SU-DHL-6 (cell line): ENCODE measurements at regions not wholly inside any gene's neighbourhood (a gene's known extent, or its start where the extent isn't known, plus 50 kb on each side); places are given as distances from the start of the nearest gene placed in this dataset.

Experiments used
- H2AFZ ChIP-seq: fragments of 200-600 bp; sonication (generic); 2 replicates; pipeline ENCODE4 v1.6.1; 2014; ENCODE audit warnings: low read depth, mild to moderate bottlenecking, moderate library complexity, mixed read lengths, antibody characterized with exemption, low read length; ENCODE audit not compliant: severe bottlenecking
- H3F3A ChIP-seq: fragments of 200-600 bp; shearing (Covaris generic); 2 replicates; pipeline ENCODE4 v1.6.0; 2016; ENCODE audit warnings: antibody characterized with exemption, mild to moderate bottlenecking; ENCODE audit not compliant: insufficient read depth
- H3K27ac ChIP-seq: fragments of 200-600 bp; sonication (generic); 2 replicates; pipeline ENCODE4 v1.5.1; 2016; ENCODE audit warnings: low read depth, mild to moderate bottlenecking, low read length, moderate library complexity, mixed read lengths
- H3K27me3 ChIP-seq: fragments of 200-600 bp; sonication (generic), shearing (Covaris generic); 2 replicates; pipeline ENCODE4 v1.6.0; 2014; ENCODE audit warnings: mild to moderate bottlenecking, low read length
- H3K36me3 ChIP-seq: fragments of 200-600 bp; sonication (generic); 2 replicates; pipeline ENCODE4 v1.6.1; 2014; ENCODE audit warnings: mild to moderate bottlenecking, low read length, mixed read lengths
- H3K4me2 ChIP-seq: fragments of 300-600, 200-600 bp; shearing (Covaris generic), sonication (generic); 2 replicates; pipeline ENCODE4 v1.6.0; 2014; ENCODE audit warnings: low read length, low read depth, mild to moderate bottlenecking; ENCODE audit not compliant: poor library complexity, severe bottlenecking
- H3K4me3 ChIP-seq: fragments of 200-600 bp; sonication (generic); 2 replicates; pipeline ENCODE4 v1.5.1; 2014; ENCODE audit warnings: antibody characterized with exemption, low read length, mild to moderate bottlenecking, mixed read lengths; ENCODE audit not compliant: insufficient read depth, poor library complexity, severe bottlenecking
- H3K79me2 ChIP-seq: fragments of 200-600 bp; sonication (generic); 2 replicates; pipeline ENCODE4 v1.6.1; 2014; ENCODE audit warnings: mild to moderate bottlenecking, low read length, moderate library complexity; ENCODE audit not compliant: insufficient read depth
- H3K9ac ChIP-seq: fragments of 200-600 bp; sonication (generic); 2 replicates; pipeline ENCODE4 v1.7.0; 2014; ENCODE audit warnings: mild to moderate bottlenecking, low read length
- H3K9me2 ChIP-seq: fragments of 200-600 bp; sonication (generic); replicated peaks from 2 replicates; pipeline ENCODE4 v1.6.1; 2014; ENCODE audit warnings: low read length; ENCODE audit not compliant: insufficient read depth
- H3K9me3 ChIP-seq: fragments of 200-600 bp; sonication (generic); 2 replicates; pipeline ENCODE4 v1.6.1; 2014; ENCODE audit warnings: low read length, mixed read lengths; ENCODE audit not compliant: insufficient read depth
- H4K20me1 ChIP-seq: fragments of 200-600 bp; sonication (generic); 2 replicates; pipeline ENCODE4 v1.6.1; 2014; ENCODE audit warnings: low read depth, mild to moderate bottlenecking, antibody characterized with exemption, low read length, moderate library complexity, mixed read lengths
- CTCF ChIP-seq: fragments of 200-600 bp; sonication (generic); IDR thresholded peaks from one replicate; pipeline ENCODE4 v1.5.1; 2017; ENCODE audit warnings: antibody characterized with exemption, mild to moderate bottlenecking, low read length, moderate library complexity; ENCODE audit not compliant: insufficient read depth, poor library complexity, severe bottlenecking
- EZH2phosphoT487 ChIP-seq: fragments of 200-600 bp; sonication (generic), shearing (Covaris generic); conservative IDR thresholded peaks from 2 replicates; pipeline ENCODE4 v1.6.1; 2018; ENCODE audit warnings: mild to moderate bottlenecking, antibody characterized with exemption, low read length, moderate library complexity, mixed read lengths

- Histone ChIP-seq H3K4me3 (no peak overlapping the region), H3K79me2 (no peaks in the 10 kb centered on the region), H3K9ac (no peak overlapping the region), H3K27ac (no peak overlapping the region), H4K20me1 (no peaks in the 10 kb centered on the region), H3K27me3 (no peaks in the 10 kb centered on the region), H3K36me3 (no peaks in the 10 kb centered on the region), H3K9me3 (no peaks in the 10 kb centered on the region), H2AFZ (no peak overlapping the region), H3F3A (no peaks in the 10 kb centered on the region), H3K9me2 (no peaks in the 10 kb centered on the region), H3K4me2 (no peak overlapping the region)
- TF ChIP-seq EZH2phosphoT487 (no peak), CTCF (no peak)
Measured at GRCh38 chr5:60488466-60489130, 211.4 kb downstream of the DEPDC1B start.

GRCh38 chr5:60487885-60488442 is 212.0 kb downstream of the DEPDC1B start:
- Histone ChIP-seq H3K27me3 (no peaks in the 10 kb centered on the region), H3K4me2 (no peak overlapping the region), H3K36me3 (no peaks in the 10 kb centered on the region), H3K9me3 (no peaks in the 10 kb centered on the region), H4K20me1 (no peaks in the 10 kb centered on the region), H3K79me2 (no peaks in the 10 kb centered on the region), H3K4me3 (no peak overlapping the region), H2AFZ (no peak overlapping the region), H3F3A (no peaks in the 10 kb centered on the region), H3K27ac (no peak overlapping the region), H3K9ac (no peak overlapping the region), H3K9me2 (no peaks in the 10 kb centered on the region)
- TF ChIP-seq CTCF (no peak), EZH2phosphoT487 (no peak)

- Histone ChIP-seq H3K27me3 (no peaks in the 10 kb centered on the region), H3K36me3 (no peaks in the 10 kb centered on the region), H3K27ac (no peak overlapping the region), H2AFZ (no peak overlapping the region), H3K9me3 (no peaks in the 10 kb centered on the region), H3K4me3 (no peak overlapping the region), H3K9ac (no peak overlapping the region), H3K79me2 (no peaks in the 10 kb centered on the region), H4K20me1 (no peaks in the 10 kb centered on the region), H3K9me2 (no peaks in the 10 kb centered on the region), H3K4me2 (no peak overlapping the region), H3F3A (no peaks in the 10 kb centered on the region)
- TF ChIP-seq CTCF = no peak
- TF ChIP-seq EZH2phosphoT487 = no peak
Measured at GRCh38 chr5:60487476-60487875, 212.5 kb downstream of the DEPDC1B start.
